HG03159 (cell line): ENCODE measurements at regions not wholly inside any gene's neighbourhood (a gene's known extent, or its start where the extent isn't known, plus 50 kb on each side); places are given as distances from the start of the nearest gene placed in this dataset.
A peak's percentile ranks its signal among the peaks of the same experiment; 100 is the strongest.

Experiments used
- ATAC-seq: cut with Tn5 transposase; IDR thresholded peaks from one replicate; pipeline ENCODE4 v1.9.1; 2021; ENCODE audit warnings: mild to moderate bottlenecking, moderate library complexity; ENCODE audit not compliant: unreplicated experiment

GRCh38 chr17:68182011-68182306 is 65.9 kb upstream of the AMZ2 start:
- ATAC-seq: peak; percentile 53

DNA sequence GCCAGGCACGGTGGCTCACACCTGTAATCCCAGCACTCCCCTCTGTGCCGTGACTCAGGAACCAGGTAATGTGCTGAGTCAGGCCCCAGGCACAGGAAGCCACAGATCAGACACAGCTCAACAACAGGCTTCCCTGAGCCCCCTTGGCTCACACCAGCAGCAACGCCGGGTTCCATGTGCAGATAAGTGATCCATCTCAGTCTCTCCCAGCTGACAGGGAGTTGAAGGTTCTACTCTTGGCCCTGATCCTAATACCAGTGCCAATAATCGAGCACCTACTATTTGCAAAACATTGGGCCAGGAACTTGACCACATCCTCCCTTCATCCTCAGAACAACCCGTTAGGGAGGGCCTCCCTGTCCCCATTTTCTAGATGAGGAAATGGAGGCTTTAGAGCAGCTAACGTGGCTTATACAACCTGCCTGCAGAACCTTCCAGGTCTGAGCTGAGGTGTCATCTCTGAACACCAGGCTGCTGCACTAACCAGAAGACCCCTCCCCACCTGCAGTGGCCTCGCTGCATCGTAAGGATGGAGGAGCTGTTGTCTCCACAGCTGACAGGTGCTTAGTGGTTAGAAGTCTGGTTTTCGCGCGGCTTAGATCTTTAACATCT is 64.8 kb upstream of the AMZ2 start:
- ATAC-seq: peak; percentile 33

DNA sequence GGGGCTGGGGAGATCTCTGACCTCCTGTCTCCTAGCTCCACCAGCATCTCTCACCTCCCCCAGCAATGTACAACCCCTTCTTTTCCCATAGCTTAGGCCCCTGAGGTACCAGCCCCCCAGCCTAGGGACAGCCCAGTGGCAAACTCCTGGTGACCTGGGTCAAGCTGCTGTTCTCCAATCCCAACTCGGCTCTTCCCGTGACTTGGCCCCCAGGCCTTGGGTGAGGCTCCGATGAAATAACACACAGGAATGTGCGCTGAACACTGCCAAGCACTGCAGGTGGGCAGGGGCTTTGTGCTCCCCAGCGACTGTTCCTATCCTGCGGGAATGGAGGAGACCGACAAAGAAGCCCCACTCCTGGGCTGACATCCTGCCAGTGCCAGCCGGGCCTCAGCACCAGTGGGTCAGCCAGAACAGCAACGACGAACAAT is 63.7 kb upstream of the AMZ2 start:
- no peak for ATAC-seq

DNA sequence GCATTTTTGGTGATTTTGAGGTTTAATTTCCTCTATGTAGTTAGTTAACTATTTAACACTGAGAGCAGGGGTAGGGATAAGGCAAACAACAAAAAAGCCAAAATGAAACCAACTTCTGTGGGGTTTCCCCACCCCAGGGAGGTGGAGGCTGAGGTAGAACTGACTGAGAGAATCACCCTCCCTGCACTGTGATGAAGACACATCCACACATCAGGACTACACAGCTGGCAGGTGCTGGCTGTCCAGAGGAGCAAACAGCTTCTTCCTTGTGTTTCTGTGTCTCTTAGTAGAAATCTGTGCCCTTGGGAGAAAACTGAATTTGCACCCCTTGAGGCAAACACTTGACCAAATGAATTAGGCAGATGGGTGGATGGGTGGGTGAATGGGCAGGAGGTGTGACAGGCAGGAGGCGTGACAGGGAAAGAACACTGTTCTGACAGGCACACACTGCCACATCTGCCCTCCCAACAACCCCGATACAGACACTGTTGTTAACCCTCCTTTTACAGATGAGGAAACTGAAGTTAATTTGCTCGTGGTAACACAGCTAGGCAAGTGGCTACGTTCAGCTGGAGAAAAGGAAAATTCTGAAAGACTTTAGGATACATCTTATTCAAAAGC is 62.9 kb upstream of the AMZ2 start:
- ATAC-seq: peak; percentile 52

DNA sequence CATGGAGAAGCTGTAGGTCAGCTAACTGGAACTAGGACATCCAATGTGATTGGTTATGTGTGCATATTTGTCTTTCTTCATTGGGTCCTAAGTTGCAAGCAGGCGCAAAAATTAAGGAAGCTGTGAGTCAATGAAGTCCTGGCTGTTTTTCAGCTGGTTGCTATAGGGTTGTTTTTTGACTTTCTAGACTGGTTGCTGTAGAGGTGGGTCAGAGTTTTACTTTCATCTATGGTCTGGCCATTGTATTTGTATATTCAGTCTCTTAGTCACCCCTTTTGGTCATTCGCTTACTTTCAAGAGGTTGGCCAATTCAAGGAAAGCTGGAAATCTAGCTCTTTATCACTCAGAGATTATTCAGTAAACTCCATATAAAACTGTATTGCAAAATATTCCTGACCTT is 62.0 kb upstream of the AMZ2 start:
- ATAC-seq: no peak

DNA sequence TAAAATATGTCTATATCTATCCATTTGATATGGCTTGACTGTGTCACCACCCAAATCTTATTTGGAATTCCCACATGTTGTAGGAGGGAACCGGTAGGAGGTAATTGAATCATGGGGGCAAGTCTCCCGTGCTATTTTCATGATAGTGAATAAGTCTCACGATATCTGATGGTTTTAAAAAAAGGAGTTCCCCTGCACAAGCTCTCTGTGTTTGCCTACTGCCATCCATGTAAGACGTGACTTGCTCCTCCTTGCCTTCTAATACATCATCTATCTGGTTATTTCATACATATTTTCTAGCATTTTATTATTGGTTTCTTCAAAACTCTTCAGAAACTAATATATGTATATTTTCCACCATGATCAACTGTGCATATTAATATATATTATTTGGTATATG is 57.3 kb upstream of the AMZ2 start:
- no peak for ATAC-seq

- ATAC-seq: no peak
Observed at GRCh38 chr17:68195667-68196393, 52.0 kb upstream of the AMZ2 start.

DNA sequence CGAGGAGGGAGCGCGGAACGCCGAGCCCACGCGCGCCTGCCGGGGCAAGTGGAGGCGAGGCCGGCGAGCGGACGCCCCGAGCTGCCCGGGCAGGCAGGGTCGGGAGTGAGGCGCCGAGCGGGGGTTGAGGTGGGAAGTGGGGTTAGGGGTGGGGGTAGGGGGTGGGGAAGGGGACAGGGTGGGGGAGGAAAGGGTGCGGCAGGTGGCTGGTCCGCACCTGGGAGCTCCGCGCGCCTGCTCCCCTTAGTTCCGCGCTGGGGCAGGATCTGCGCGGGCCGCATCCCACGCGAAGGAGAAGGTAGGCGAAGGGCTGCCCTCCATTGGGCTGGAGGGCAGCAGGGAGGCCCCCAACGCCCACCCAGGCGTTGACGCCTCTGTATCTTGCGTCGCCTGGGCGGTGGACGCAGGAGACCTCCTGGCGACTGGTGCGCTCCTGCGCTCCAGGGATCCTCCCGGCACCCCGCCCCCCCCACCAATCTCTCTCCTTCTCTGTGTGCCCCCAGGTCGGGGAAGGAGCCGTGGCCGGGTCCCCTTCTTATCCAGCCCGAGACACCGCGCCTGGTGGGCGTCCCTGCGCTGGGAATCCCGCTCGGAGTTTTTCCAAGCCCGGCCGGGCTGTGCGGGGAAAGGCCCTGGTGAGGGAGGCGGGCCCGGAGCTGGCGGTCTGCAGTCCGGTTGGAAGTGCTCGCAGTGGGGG is 51.3 kb upstream of the AMZ2 start:
- ATAC-seq: no peak

DNA sequence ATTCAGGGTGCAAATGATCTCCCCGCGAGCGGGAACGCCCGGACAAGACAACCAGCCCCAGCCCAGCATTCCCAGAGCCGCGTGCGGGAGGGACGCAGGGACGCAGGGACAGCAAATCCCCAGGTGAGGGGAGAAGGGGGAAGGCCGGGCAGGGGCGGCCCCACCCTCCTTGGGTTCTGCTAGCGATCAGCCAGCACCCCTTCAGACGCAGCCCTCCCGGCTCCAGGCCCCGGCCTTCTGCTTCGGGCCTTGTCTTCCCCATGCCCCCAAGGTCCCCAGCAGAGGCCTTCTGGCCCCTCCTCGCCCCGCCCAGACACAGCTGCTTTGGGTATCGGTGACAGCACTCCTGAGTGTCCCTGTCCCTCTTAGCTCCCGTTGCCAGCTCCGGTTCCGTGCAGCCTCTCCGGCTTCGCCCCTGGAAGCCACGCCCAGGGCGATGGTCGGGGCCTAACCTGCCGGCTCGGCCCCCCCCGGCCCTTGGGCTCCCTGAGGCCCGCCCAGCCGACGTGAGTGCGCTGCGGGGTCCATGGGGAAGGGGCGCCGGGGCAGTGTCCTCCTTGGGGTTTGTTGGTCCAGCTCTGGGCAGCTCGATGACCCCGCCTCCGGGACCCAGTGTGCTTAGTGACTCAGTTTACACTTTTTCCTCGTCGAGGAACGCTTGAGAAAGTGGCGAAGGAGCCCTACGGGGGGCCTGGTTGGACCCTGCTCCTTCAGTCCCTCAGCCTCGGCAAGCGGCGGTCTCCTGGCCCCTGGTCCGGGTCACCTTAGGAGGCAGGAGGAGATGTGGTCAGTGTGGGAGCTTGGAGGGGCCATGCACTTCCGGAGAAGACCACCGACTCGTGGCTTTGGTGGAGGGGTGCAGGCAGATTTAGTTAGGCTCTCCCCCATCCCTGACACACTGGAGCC is 50.5 kb upstream of the AMZ2 start:
- ATAC-seq: no peak

DNA sequence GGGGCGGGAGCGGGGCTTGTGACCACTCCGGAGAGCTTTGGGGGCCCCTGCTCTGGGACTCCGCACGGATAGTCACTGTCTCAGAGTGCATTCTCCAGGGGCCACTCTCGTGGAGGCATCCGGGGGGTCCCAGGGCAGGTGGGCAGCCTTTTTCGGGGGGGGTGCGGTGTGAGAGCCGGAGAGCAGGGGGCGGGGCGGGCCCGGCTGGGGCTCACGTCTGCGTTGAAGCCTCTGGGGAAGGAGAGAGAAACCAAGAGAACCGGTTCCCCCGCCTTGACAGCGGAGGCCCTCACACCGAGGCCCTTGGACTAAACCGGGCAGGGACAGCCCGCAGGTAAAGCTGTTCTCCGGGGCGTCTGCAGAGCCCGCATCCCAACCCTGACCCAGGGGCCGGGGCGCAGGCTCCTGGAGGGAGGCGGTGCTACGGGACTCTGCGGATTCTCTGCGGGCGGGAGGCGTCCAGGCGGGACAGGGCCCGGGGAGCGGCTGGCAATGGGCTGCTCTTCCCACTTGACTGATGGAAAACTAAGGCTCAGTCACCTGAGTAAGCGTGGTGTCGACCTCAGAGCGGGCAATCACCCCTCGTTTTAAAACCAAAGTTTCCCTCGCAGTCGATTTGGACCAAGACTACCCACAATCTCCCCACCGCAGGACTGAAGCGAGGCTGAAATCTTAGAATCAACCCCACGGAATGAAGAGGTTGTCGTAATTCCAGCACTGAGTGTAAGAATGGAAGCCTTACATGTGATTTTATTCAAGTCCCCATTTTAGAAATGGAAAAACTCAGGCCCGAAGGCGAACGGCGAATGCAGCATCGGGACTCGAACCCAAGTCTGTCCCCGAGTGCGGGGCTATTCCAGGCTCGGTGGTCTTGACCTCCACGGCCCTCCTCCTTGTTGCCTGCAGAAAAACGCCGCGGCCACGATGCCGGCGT is 49.6 kb upstream of the AMZ2 start:
- ATAC-seq: no peak
